HG03354 (cell line): ENCODE measurements at regions not wholly inside any gene's neighbourhood (a gene's known extent, or its start where the extent isn't known, plus 50 kb on each side); places are given as distances from the start of the nearest gene placed in this dataset.

Experiments
- ATAC-seq: cut with Tn5 transposase; IDR thresholded peaks from one replicate; pipeline ENCODE4 v1.9.1; 2021; ENCODE audit warnings: mild to moderate bottlenecking; ENCODE audit not compliant: unreplicated experiment, poor library complexity, severe bottlenecking

- no peak for ATAC-seq
Measured at GRCh38 chr4:104878936-104879335, 267.7 kb upstream of the TET2 start.

DNA sequence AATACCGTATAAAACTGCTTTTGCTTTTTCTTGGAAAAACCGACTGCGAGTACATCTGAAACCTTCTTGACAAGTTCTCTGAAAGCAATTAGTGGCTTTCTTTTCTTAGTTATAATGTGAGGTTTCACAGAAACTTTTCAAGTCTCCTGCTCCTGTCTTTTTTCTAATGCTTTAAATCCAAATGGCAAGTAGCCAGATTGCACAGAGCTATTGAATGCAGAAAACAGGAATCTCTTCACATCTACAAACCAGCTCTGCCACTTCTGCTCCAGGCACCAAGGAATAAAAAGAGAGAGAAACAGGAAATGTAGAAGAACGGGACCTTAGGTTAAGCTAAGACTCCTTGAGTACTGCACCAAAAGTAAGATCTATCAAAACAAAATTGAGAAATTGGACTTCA, 267.3 kb upstream of the TET2 start:
- peak; percentile 58 for ATAC-seq

DNA sequence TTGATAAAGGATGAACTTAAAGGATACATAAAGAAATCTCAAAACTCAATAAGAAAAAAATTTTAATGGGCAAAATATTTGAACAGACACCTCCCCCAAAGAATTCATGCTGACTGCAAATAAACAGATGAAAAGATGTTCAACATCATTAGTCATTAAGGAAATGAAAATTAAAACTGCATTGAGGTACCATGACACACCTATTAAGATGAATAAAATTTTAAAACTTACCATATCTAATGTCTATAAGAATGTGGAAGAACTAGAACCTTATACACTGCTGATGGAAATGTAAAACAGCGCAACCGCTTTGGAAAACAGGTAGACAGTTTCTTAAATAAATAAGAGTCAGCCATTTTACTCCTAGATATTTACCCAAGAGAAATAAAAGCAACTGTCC, 266.8 kb upstream of the TET2 start:
- no peak for ATAC-seq

- no peak for ATAC-seq
Measured at GRCh38 chr4:104881136-104881886, 265.4 kb upstream of the TET2 start.

DNA sequence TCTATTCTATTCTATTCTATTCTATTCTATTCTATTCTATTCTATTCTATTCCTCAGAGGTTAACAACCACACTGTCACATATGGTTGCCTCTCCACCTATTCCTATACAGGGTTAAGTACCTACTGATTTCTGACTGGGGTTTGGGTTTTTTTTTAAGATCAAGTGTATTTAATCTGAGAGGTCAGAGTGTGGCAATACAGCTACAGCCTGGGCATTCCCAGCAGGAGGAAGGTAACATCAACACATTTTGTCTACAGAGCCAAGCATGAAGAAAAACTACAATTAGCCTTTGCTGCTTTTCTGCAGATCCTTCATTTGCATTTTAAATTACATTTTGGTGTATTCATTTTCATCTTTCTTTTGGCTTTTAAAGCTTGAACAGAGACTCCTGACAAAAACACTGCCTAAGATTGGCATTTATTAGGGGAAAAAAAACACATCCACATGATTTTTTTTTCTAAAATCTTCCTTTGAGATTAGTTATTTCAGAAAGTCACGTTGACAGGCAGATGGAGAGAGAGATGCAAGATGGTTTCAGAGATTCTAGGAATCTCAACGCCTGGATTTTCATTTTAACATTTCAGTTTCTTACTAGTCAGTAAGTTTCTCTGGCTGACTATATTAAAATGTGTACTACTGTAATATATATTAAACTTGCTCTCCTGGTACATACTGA, 255.9 kb upstream of the TET2 start:
- no peak for ATAC-seq

GRCh38 chr4:104896660-104897645, 249.7 kb upstream of the TET2 start:
- ATAC-seq = peak; percentile 64

- no peak for ATAC-seq
Measured at GRCh38 chr4:104899863-104900262, 246.8 kb upstream of the TET2 start.

GRCh38 chr4:104901438-104901837, 245.2 kb upstream of the TET2 start:
- ATAC-seq = no peak

- no peak for ATAC-seq
Measured at GRCh38 chr4:104901961-104902605, 244.6 kb upstream of the TET2 start.

- ATAC-seq = no peak
Measured at GRCh38 chr4:104905065-104905464, 241.6 kb upstream of the TET2 start.

DNA sequence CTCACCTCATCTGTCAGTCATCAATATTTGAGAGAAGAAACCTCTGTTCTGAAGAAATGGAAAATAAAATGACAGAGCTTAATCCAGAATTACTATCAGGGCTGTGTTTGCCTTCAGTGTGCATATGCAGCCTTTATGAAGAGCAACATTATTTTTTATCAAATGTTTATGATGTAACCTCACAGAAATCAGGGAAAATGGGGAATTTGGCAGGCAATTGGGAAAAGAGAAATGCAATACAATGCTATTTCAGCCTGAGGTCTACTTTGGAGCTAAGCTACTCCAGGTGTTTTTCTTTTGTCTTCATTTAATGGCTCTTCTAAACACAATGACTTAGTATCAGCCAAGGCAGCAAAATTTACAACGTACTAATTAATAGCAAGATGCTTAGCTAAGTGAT, 241.1 kb upstream of the TET2 start:
- no peak for ATAC-seq

GRCh38 chr4:104906276-104906675, 240.4 kb upstream of the TET2 start:
- no peak for ATAC-seq

DNA sequence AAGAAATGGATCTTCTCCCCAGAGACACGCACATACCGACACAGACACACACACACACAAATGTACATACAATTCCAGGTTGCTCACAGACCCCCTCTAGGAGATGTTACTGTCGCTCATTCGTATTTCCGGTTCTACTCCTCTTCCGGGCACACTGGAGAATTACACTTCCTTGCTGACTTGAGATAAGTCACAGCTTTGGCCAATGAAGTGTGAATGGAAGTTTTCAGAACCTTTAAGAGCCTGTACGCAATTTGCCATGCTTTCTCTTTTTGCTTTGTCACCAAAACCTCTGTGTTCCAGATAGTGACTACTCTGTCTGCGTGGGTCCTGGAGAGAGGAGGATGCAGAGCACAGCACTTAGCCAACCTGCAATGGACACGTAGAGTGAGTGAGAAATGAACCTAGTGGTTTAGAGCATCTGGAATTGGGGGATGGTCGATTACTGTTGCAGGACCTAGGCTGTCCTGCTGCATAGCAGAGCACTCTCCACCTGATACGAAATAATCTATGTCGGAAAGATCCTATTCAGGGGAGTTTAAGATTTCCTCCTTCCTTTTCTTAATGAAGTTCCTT, 239.5 kb upstream of the TET2 start:
- ATAC-seq = no peak

DNA sequence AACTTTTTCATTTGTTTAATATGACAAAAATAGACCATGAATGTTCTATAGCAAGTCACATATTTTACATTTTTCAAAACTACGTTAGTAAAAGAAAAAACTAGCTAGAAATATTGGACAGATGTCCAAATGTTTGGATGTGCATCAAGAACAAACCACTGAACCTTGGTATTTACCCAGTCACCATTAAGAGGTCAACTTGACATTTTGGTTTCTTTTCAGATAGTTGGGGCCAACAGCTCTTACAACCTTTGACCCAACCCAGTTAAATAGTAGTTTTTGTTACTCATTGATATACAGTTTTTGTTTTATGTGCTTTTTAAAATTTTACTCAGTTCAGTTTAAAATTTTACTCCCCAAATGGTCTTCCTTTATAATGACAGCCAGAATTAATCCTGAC, 238.7 kb upstream of the TET2 start:
- no peak for ATAC-seq

DNA sequence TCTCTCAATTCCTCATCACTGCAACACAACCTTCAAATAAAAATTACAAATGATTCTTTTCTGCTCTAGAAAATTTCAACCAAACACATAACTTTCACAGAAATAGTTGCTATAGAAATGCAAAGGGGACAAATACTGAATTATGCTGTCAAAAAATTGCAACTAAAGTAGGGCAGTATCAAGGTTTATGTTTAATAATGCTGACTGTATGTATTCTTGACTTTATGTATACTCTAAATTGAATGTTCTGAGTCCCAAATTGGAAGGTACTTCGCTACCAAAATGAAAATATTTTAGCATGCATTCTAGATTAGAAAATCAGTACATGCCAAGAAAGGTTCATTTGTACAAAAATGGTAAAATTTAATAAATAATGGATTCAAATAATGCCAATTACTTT, 237.3 kb upstream of the TET2 start:
- ATAC-seq = no peak

DNA sequence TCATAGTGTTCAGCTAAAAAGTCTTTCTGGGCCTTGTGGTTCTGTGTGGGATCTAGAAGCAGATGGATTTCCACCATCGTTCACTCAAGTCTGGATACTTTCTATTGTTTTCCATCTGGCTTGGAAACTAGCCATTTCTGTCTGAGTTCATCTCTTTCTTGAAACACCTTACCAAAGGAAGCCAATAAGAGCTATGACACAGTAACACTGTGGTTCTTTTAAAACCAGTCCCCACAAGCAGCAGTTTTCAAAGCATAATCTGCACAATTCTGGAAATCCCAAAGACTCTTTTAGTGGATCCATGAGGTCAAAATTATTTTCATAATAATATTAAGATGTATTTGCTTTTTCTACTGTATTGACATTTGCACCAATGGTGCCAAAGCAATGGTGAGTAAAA, 234.2 kb upstream of the TET2 start:
- ATAC-seq = no peak

DNA sequence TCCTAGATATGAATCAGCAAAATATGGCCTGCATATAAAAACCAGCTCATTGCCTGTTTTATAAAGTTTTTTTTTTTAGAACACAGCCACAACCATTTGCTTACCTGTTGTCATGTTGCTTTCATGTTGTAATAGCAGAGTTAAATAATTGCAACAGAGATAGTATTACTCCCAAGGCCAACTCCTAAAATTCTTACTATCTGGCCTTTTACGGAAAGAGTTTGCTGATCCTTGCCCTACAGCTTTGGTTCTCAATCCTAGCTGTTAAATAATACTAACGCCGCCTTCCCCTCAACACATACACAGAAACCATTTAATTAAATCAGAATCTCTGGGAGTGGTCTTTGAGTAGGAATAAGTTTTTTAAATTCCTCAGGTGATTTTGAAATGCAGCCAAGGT, 231.3 kb upstream of the TET2 start:
- ATAC-seq = no peak

- ATAC-seq = no peak
Measured at GRCh38 chr4:104915864-104916263, 230.8 kb upstream of the TET2 start.

DNA sequence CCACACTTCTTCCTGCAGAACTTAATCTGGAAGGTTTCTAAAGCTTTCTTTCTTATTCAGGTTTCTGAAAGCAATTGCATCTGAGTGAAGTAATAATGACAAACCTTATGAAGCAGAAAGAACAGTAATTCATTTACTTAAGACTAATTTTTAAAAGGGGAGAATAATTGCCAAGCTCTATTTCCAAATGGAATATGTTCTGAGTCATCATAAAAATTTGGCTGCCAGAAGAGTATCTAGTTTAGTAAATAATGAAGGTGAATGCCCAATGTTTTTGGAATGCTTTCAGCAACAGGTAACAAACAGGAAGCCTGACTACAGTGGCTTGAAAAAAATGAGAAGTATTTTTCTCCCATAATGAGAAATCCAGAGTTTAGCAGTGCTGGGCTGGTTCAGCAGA, 227.3 kb upstream of the TET2 start:
- no peak for ATAC-seq

DNA sequence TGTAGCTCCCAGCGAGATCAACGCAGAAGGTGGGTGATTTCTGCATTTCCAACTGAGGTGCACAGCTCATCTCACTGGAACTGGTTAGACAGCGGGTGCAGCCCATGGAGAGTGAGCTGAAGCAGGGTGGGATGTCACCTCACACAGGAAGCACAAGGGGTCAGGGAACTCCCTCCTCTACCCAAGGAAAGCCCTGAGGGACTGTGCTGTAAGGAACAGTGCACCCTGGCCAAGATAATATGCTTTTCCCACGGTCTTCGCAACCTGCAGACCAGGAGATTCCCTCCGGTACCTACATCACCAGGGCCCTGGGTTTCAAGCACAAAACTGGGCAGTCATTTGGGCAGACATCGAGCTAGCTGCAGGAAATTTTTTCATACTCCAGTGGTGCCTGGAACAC, 216.4 kb upstream of the TET2 start:
- ATAC-seq = peak; percentile 15
